Parathyroid adenoma (tissue), 2 donors: ENCODE measurements at regions not wholly inside any gene's neighbourhood (a gene's known extent, or its start where the extent isn't known, plus 50 kb on each side); places are given as distances from the start of the nearest gene placed in this dataset.
A peak's percentile ranks its signal among the peaks of the same experiment; 100 is the strongest.

Experiments used
- H2AFZ ChIP-seq: fragments of 300-600 bp; sonication (generic); one replicate; pipeline ENCODE4 v1.7.0; 2017; ENCODE audit warnings: antibody characterized with exemption, mild to moderate bottlenecking
- H3K27ac ChIP-seq: fragments of 300-600 bp; sonication (generic); one replicate; pipeline ENCODE4 v1.7.0; 2017
- H3K27me3 ChIP-seq: fragments of 300-600 bp; sonication (generic); one replicate; pipeline ENCODE4 v1.7.0; 2017; ENCODE audit warnings: low read length; ENCODE audit not compliant: control insufficient read depth, insufficient read depth
- H3K36me3 ChIP-seq: fragments of 300-600 bp; sonication (generic); one replicate; pipeline ENCODE4 v1.7.0; 2017; ENCODE audit warnings: low read length; ENCODE audit not compliant: control insufficient read depth, insufficient read depth
- H3K4me1 ChIP-seq: fragments of 300-600 bp; sonication (generic); one replicate; pipeline ENCODE4 v1.7.0; 2017; ENCODE audit warnings: control low read depth
- H3K4me2 ChIP-seq: fragments of 300-600 bp; sonication (generic); one replicate; pipeline ENCODE4 v1.7.0; 2017; ENCODE audit warnings: low read length
- H3K4me3 ChIP-seq: fragments of 300-600 bp; sonication (generic); one replicate; pipeline ENCODE4 v1.7.0; 2017; ENCODE audit warnings: low read depth, low read length
- H3K79me2 ChIP-seq: fragments of 300-600 bp; sonication (generic); one replicate; pipeline ENCODE4 v1.7.0; 2017; ENCODE audit warnings: control low read depth
- H3K9ac ChIP-seq: fragments of 300-600 bp; sonication (generic); one replicate; pipeline ENCODE4 v1.7.0; 2017; ENCODE audit warnings: mild to moderate bottlenecking
- H3K9me3 ChIP-seq: fragments of 300-600 bp; sonication (generic); one replicate; pipeline ENCODE4 v1.7.0; 2017; ENCODE audit warnings: low read length; ENCODE audit not compliant: control insufficient read depth
- TF ChIP-seq, protein P1 (sequence below): fragments of 300-600 bp; sonication (generic); IDR thresholded peaks from one replicate; pipeline ENCODE4 v1.7.0; 2017; ENCODE audit warnings: antibody characterized with exemption, mild to moderate bottlenecking
- donor health status: primary hyperparathyroidism.

DNA sequence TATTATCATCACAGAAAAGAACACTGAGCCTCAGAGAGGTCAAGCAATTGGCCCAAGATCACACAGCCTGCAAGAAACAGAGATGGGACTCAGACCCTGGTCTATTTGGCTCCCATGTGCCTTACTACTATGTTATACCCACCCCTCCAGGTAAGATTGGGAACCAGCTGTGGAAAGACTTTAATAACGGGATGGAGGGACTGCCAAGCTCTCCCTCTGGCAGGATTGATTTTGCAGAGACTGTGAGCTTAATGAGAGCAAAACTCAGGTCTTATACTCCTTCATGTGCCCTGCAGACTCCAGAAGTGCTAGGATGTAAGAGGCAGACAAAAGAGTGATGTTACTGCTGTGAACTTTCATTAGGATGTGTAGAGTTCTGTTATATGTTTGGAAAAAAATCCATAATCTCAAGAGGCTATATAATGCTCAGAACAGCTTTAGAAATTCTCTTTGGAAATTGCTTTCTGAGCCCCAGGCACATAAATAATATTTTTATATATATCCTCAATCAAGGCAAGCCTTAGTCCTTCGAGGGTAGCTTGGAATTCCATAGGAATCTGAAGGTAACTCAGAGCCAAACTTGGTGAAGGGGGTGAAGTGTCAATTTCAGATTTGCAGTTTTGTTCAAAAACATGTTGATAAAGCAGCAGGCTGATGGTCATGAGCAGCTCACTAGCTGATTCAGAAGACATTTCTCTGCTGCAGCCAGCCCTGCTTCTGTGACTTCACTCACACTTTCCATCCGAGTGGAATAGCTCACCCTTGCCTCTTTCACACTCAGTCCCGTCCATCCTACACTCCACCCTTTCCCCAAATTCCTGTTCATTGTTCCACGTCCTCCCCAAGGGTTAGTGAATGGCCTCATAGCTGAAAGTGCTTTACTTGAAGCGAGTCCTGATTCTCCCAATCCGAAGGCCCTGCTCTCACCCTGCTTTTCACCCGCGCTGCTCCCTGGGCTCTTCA, 188.8 kb downstream of the SNX19 start:
- no peak overlapping the region for H3K4me3 ChIP-seq
- peak overlapping the region; percentile 30 for H3K27ac ChIP-seq
- H3K4me1 ChIP-seq: no peaks in the 10 kb centered on the region
- no peaks in the 10 kb centered on the region for H3K9me3 ChIP-seq
- no peak overlapping the region for H3K4me2 ChIP-seq
- TF ChIP-seq, protein P1, sequence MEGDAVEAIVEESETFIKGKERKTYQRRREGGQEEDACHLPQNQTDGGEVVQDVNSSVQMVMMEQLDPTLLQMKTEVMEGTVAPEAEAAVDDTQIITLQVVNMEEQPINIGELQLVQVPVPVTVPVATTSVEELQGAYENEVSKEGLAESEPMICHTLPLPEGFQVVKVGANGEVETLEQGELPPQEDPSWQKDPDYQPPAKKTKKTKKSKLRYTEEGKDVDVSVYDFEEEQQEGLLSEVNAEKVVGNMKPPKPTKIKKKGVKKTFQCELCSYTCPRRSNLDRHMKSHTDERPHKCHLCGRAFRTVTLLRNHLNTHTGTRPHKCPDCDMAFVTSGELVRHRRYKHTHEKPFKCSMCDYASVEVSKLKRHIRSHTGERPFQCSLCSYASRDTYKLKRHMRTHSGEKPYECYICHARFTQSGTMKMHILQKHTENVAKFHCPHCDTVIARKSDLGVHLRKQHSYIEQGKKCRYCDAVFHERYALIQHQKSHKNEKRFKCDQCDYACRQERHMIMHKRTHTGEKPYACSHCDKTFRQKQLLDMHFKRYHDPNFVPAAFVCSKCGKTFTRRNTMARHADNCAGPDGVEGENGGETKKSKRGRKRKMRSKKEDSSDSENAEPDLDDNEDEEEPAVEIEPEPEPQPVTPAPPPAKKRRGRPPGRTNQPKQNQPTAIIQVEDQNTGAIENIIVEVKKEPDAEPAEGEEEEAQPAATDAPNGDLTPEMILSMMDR: no peak
- H3K36me3 ChIP-seq: no peaks in the 10 kb centered on the region
- no peak overlapping the region for H3K9ac ChIP-seq
- peak overlapping the region; percentile 53 for H2AFZ ChIP-seq
- H3K27me3 ChIP-seq: no peaks in the 10 kb centered on the region
- no peaks in the 10 kb centered on the region for H3K79me2 ChIP-seq

DNA sequence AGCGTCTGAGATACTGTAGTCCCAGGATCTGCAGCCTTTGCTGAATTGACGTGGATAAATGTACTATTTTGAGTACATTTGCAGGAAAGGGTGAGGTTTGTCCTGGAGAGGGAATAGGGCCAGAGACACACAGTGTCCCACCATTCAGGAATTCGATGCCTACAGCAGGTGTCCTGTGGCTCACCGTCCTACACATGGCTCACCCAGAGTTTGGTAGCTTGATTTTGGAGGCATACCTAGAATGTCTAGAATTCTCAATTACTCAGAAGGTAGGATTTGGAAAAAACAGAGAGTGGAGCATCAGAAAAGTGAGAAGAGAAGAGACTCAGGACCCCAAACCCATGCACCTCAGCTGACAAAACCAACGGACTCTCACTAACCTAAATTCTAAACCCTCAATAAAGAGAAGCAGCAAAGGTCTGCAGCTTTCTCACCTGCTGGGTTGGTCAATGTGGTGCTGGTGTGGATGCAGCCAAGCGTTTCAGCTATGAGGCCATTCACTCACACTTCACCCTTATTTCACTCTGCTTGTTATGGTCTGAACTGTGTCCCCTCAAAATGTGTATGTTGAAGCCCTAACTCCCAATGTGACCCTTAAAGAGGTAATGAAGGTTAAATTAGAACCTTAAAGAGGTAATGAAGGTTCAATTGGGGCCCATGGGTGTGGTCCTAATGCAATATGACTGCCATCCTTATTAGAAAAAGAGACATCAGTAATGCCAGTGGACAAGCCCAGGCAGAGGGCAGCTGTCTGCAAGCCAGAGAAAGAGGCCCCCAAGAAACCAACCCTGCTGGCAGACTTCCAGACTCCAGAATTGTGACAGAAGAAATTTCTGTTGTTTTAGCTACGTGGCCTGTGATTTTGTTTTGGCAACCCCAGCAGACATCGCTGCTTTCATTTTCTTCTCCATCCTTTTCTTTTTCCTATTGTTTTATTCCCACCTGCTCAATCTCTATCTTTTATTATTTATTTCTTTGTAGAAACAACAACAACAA, 187.8 kb downstream of the SNX19 start:
- TF ChIP-seq, protein P1: no peak
- Histone ChIP-seq H2AFZ (peak overlapping the region; percentile 53), H3K9ac (no peak overlapping the region), H3K27me3 (no peaks in the 10 kb centered on the region), H3K4me2 (no peak overlapping the region), H3K9me3 (no peaks in the 10 kb centered on the region), H3K27ac (peak overlapping the region; percentile 30), H3K36me3 (no peaks in the 10 kb centered on the region), H3K4me3 (no peak overlapping the region), H3K4me1 (no peaks in the 10 kb centered on the region), H3K79me2 (no peaks in the 10 kb centered on the region)

DNA sequence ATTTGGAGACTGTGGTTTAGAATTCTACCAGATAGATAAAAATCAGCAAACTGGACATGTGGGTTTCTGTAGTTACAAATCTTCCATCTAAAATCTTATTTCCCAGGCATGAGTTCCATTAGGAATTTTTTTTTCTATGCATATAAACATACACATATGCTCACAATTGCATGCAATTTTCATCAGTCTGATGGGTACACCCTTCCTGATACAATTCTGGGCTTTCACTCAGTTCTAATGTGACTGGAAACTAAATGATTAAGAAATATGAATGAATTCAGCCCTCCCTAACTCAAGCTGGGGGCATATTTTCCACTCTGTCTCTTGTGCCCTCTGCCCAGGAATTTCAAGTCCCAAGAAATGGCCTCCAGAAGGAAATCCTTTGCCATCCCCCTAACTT, 187.1 kb downstream of the SNX19 start:
- Histone ChIP-seq H3K4me3 (no peak overlapping the region), H3K4me2 (no peak overlapping the region), H3K9ac (no peak overlapping the region), H3K27me3 (no peaks in the 10 kb centered on the region), H3K9me3 (no peaks in the 10 kb centered on the region), H2AFZ (no peak overlapping the region), H3K79me2 (no peaks in the 10 kb centered on the region), H3K4me1 (no peaks in the 10 kb centered on the region), H3K27ac (no peak overlapping the region), H3K36me3 (no peaks in the 10 kb centered on the region)
- TF ChIP-seq, protein P1: no peak

DNA sequence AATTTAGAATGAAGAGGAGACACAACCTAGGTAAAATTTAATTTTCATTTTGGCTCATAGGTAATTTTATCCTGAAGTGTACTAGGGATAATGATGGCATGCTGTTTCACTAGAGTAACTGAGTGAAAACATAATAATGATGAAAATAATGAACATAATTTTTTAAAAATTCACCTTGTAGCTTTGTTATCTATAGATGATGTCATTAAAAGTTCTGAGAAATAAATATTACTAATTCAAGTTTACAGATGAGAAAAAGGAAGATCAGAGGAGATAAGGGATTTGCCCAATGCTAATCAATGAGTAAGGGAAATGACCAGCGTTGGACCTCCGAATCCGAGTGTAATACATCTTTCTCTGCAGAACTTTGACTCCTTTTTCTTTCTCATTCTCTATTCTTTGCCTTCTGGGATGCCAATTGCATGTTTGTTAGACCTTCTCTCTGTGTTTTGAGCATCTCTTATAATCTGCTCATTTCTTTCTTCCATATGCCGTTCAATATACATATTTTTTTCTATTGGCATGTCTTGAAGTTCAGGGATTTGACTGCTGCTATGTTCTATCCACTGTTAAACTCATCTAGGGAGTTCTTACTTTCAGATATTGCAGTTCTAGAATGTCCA, 186.5 kb downstream of the SNX19 start:
- Histone ChIP-seq H3K9me3 (no peaks in the 10 kb centered on the region), H2AFZ (no peak overlapping the region), H3K4me2 (no peak overlapping the region), H3K4me3 (no peak overlapping the region), H3K79me2 (no peaks in the 10 kb centered on the region), H3K9ac (no peak overlapping the region), H3K27ac (no peak overlapping the region), H3K4me1 (no peaks in the 10 kb centered on the region), H3K36me3 (no peaks in the 10 kb centered on the region), H3K27me3 (no peaks in the 10 kb centered on the region)
- TF ChIP-seq, protein P1: no peak
